SK-N-SH (cell line): ENCODE measurements at regions not wholly inside any gene's neighbourhood (a gene's known extent, or its start where the extent isn't known, plus 50 kb on each side); places are given as distances from the start of the nearest gene placed in this dataset.

Source experiments
- CTCF ChIP-seq: fragments of 200-600 bp; sonication (generic); IDR thresholded peaks from 2 replicates; pipeline ENCODE4 v1.6.1; 2017; ENCODE audit warnings: antibody characterized with exemption, mild to moderate bottlenecking, moderate library complexity
- GABPA ChIP-seq: IDR thresholded peaks from 2 replicates; pipeline ENCODE4 v1.4.0; 2012; ENCODE audit warnings: low read depth, mild to moderate bottlenecking
- JUND ChIP-seq: IDR thresholded peaks from 2 replicates; pipeline ENCODE4 v1.4.0; 2012
- TCF12 ChIP-seq: IDR thresholded peaks from 2 replicates; pipeline ENCODE4 v1.4.0; 2012
- USF2 ChIP-seq: fragments of 150-350 bp; IDR thresholded peaks from 2 replicates; pipeline ENCODE4 v1.6.1; 2017; ENCODE audit warnings: antibody characterized with exemption, low read length, low read depth, borderline replicate concordance
- TF ChIP-seq, protein P1 (sequence below): IDR thresholded peaks from 2 replicates; pipeline ENCODE4; 2012
- TF ChIP-seq, protein P2 (sequence below): IDR thresholded peaks from 2 replicates; pipeline ENCODE4 v1.4.0; 2012; ENCODE audit warnings: low read depth

DNA sequence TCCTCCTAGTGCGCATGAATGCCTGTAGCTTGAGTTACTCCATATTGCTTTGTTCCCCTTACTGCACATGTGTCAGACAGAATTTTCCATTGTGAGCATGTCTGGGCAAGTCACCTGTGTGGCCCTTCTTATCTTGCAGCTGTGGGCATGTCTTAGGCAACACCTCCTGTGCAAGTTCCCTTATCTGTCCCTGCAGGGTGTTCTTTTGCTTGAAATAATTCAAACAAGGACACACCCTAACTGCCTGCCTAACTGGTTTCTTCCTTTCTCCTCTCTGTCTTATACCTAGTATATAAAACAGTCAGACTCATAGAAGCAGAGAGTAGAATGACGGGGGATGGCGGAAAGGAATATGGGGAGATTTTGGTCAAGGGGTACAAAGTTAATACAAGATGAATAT is 421.1 kb upstream of the SORCS1 start:
- TF ChIP-seq CTCF (no peak), JUND (no peak), GABPA (no peak), TCF12 (no peak), USF2 (no peak)
- TF ChIP-seq, protein P1, sequence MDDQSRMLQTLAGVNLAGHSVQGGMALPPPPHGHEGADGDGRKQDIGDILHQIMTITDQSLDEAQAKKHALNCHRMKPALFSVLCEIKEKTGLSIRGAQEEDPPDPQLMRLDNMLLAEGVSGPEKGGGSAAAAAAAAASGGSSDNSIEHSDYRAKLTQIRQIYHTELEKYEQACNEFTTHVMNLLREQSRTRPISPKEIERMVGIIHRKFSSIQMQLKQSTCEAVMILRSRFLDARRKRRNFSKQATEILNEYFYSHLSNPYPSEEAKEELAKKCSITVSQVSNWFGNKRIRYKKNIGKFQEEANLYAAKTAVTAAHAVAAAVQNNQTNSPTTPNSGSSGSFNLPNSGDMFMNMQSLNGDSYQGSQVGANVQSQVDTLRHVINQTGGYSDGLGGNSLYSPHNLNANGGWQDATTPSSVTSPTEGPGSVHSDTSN: no peak
- TF ChIP-seq, protein P2, sequence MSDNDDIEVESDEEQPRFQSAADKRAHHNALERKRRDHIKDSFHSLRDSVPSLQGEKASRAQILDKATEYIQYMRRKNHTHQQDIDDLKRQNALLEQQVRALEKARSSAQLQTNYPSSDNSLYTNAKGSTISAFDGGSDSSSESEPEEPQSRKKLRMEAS: no peak
